ENCODE measurements at regions not wholly inside any gene's neighbourhood (a gene's known extent, or its start where the extent isn't known, plus 50 kb on each side); places are given as distances from the start of the nearest gene placed in this dataset.

DNA sequence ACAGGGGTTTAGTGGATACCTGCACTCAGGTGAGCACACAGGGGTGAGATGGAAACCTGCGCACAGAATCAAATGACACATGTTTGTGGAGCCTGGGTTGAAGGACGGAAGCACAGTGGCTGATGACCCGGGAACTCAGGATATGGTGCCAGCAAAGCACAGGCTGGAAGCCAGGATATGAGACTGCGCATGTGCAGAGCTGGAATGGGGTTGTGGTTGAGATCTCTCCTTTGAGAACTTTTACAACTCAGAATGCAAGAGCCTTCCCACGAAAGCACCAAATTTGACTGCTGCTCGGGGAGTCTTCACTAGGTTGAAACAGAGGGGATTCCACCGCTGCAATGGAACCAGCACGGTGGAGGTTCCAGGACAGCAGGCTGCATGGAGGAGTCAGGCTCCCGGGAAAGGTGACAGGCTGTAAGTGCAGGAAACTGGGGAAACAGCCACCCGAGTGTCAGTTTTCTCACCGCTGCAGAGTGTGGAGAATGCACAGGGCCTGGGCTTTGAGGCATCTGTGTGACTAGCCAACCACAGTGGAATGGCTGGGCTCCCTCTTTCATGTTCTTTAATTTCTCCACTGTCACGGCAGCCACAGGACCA lies 133.4 kb upstream of the TCERG1L start:
- Mint-ChIP-seq H3K4me3 (no peak overlapping the region), H3K36me3 (no peaks in the 10 kb centered on the region), H3K9me3 (no peaks in the 10 kb centered on the region), H3K27me3 (peaks cover 11 to 38% of the 10 kb centered on the region in 2 donors), H3K4me1 (no peaks in the 10 kb centered on the region), H3K27ac (no peak overlapping the region)
- DNase-seq: no peak
- no peak for ATAC-seq (replicated peaks)

DNA sequence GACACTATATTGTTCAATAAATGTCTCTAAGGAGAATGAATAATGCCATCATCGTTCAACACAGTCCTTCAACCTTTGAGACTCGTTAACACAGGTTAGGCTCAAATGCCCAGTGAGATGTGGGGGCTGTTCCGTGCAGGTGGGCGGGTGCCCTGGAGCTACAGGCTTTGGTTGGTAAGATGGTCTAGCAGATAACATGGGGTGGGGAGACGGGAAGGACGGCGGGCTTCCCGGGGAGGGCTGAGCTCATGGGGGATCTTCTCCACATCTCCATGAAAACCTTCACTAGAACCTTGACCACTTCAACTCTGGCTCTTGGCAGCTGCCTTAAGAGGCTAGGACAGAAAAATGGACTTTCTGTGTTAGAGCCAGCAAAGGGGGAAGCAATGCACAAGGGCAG lies 134.1 kb upstream of the TCERG1L start:
- no peak overlapping the region for H3K27ac Mint-ChIP-seq
- ATAC-seq (replicated peaks) (no peak), DNase-seq (no peak)
- no peaks in the 10 kb centered on the region for H3K36me3 Mint-ChIP-seq
- H3K9me3 Mint-ChIP-seq: no peaks in the 10 kb centered on the region
- H3K4me3 Mint-ChIP-seq: no peak overlapping the region
- no peaks in the 10 kb centered on the region for H3K4me1 Mint-ChIP-seq
- H3K27me3 Mint-ChIP-seq: peaks cover 11 to 37% of the 10 kb centered on the region in 2 donors

DNA sequence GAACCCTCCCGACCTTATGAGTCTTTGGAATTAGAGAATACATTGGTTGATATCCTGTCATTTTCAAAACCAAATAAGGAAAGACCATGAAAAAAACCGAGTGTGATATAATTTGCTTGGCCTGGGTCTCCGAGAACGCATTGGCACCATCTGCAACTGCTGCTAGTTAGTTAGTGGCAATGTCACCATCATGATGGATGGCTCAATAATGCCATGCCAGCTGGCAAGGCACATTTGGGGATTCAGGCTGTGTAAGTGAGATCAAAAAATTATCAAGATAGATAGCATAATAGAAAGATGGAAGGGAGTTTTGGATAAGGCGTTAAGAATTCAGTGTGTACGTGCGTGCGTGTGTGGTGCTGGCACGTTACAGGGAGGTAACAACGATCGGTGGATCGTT lies 134.7 kb upstream of the TCERG1L start:
- H3K4me3 Mint-ChIP-seq: no peak overlapping the region
- no peaks in the 10 kb centered on the region for H3K4me1 Mint-ChIP-seq
- H3K27me3 Mint-ChIP-seq: peaks cover 7 to 36% of the 10 kb centered on the region in 2 donors
- no peak for ATAC-seq (replicated peaks)
- H3K9me3 Mint-ChIP-seq: no peaks in the 10 kb centered on the region
- no peak overlapping the region for H3K27ac Mint-ChIP-seq
- no peaks in the 10 kb centered on the region for H3K36me3 Mint-ChIP-seq
- DNase-seq: no peak

DNA sequence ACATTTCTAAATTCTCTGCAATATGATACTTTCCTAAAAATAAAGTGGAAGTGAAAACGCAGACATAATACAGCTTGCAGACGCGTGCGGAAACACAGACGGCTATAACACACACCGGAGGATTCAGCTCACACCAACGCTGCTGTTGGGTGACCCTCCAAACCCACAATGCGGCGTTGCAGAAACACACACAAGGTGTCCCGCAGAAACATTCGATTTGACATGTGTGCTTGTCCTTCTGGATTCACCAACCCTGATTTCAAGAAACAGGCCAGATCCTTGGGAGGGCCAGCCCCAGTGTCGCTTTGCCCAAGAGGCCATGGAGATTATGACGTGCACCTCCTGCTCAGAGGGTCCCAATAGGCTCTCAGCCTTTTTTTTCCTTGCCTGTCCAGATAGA lies 136.7 kb upstream of the TCERG1L start:
- Mint-ChIP-seq H3K27me3 (peaks cover 23 to 41% of the 10 kb centered on the region in 2 donors), H3K27ac (no peak overlapping the region), H3K36me3 (no peaks in the 10 kb centered on the region), H3K9me3 (no peaks in the 10 kb centered on the region), H3K4me1 (peaks cover 2 to 4% of the 10 kb centered on the region in 2 donors), H3K4me3 (no peak overlapping the region)
- ATAC-seq (replicated peaks) (no peak), DNase-seq (no peak)

DNA sequence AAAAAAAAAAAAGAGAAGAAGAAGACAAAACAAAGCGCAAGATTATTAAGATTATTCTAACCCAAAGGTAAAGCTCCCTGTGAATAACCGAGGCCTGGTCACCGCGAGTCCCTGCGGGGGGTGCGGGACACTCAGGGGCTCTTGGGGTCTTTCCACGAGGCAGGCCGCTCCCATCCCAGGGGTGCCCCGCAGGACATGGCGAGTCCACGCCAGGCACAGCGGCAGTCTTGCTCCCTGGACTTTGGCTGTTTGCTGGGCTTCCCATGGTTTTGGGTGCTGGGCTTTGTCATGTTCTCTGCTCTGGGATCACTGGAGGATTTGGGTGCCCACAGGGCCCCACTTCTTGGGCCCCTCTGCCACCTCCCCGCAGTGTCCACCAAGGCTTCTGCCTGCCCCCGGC lies 137.4 kb upstream of the TCERG1L start:
- ATAC-seq (replicated peaks) (no peak), DNase-seq (no peak)
- H3K27ac Mint-ChIP-seq: no peak overlapping the region
- H3K9me3 Mint-ChIP-seq: no peaks in the 10 kb centered on the region
- H3K4me1 Mint-ChIP-seq: peaks cover 5 to 7% of the 10 kb centered on the region in 2 donors
- H3K36me3 Mint-ChIP-seq: no peaks in the 10 kb centered on the region
- peaks cover 26 to 46% of the 10 kb centered on the region in 2 donors for H3K27me3 Mint-ChIP-seq
- no peak overlapping the region for H3K4me3 Mint-ChIP-seq

DNA sequence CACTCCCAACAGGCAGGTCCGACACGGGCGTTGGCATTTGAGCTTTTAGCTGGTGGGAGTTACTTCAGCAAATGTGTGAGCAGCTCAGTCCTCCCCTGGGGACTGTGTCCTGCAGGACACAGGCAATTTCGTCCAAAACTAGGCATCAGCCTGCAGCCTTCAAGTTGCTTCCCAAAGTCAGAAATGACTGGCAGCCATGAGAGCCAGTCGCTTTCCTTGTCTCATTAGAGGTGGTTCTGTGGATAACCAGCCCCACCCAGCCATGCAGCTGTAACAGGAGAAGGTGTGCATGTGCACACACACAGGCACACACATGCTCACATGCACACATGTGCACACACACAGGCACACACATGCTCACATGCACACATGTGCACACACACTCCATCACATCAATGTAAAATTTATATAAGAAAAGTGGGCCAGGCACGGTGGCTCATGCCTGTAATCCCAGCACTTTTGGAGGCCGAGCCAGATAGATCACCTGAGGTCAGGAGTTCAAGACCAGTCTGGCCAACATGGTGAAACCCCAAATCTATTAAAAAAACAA lies 138.8 kb upstream of the TCERG1L start:
- ATAC-seq (replicated peaks) (no peak), DNase-seq (no peak)
- Mint-ChIP-seq H3K27me3 (peaks cover 23 to 49% of the 10 kb centered on the region in 2 donors), H3K4me1 (peaks cover 7 to 9% of the 10 kb centered on the region in 2 donors), H3K27ac (no peak overlapping the region), H3K9me3 (no peaks in the 10 kb centered on the region), H3K4me3 (no peak overlapping the region), H3K36me3 (no peaks in the 10 kb centered on the region)

DNA sequence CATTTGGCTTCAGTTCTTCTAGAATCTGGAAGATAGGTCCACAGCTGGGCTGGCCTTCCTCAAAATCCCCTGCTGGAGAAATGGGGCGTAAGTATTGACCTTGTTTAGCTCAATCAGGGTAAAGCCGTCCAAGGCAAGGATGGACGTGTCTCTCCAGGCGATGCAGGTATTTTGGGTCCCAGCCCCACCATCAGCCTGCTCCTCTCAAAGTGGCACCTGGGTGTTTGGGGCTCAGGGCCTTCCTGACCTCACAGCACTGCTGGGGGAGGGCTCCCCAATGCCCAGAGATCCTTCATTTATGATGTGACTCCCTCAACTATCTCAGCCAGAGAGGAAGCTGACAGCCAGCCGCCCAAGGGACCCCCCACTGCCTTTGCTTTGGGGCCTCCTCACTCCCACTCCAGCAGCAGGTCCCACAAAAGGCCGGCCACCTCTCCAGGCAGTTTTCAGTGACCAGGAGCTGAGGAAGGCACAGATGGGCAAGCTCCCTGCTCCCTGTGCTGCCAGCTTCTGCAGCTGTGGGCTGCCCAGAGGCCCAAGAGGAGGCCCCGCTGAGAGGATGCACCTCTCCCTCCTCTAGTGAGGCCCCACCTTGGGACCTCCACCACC lies 140.0 kb upstream of the TCERG1L start:
- H3K4me3 Mint-ChIP-seq: no peak overlapping the region
- peaks cover 23 to 43% of the 10 kb centered on the region in 2 donors for H3K27me3 Mint-ChIP-seq
- H3K36me3 Mint-ChIP-seq: no peaks in the 10 kb centered on the region
- ATAC-seq (replicated peaks): no peak
- H3K9me3 Mint-ChIP-seq: no peaks in the 10 kb centered on the region
- H3K4me1 Mint-ChIP-seq: peaks cover 7 to 9% of the 10 kb centered on the region in 2 donors
- DNase-seq: no peak
- H3K27ac Mint-ChIP-seq: no peak overlapping the region

DNA sequence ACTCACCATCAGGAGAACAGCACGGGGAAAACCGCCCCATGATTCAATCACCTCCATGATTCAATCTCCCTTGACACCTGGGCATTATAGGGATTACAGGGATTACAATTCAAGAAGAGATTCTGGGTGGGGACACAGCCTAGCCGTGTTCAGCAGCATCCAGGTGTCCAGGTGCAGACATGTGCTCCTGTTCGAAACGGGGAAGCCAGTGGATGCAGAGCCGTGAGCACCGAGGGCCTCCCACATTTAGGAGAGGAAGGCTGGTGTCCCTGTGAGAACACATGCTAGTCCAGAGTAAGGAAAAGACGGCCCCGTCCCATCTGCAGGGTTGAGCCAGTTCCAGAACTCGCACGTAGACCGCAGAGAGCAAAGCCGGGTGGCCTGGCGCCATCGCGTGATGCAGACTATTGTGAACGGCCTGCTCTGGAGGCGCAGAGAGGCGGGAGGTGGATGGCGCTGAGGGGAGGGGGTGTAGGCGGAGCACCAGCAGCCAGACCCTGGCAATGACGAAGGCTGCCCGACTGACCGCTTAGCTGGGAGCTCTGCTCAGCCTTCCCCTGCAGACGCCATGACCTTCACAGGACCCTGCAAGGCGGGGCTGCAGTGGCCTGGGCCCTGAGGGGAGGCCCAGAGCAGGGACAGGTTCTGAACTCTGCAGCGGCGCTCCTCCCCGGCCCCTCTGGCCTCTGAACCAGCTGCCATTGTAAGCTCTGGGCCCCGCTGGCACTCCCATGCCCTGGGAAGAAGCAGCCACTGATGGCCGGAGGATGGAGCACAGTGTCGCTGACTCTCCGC lies 141.6 kb upstream of the TCERG1L start:
- DNase-seq (no peak), ATAC-seq (replicated peaks) (peak in 1 of 2 donors; percentile 6)
- peaks cover 23 to 43% of the 10 kb centered on the region in 2 donors for H3K27me3 Mint-ChIP-seq
- no peak overlapping the region for H3K4me3 Mint-ChIP-seq
- H3K4me1 Mint-ChIP-seq: peaks cover 7 to 9% of the 10 kb centered on the region in 2 donors
- no peak overlapping the region for H3K27ac Mint-ChIP-seq
- no peaks in the 10 kb centered on the region for H3K9me3 Mint-ChIP-seq
- H3K36me3 Mint-ChIP-seq: no peaks in the 10 kb centered on the region

DNA sequence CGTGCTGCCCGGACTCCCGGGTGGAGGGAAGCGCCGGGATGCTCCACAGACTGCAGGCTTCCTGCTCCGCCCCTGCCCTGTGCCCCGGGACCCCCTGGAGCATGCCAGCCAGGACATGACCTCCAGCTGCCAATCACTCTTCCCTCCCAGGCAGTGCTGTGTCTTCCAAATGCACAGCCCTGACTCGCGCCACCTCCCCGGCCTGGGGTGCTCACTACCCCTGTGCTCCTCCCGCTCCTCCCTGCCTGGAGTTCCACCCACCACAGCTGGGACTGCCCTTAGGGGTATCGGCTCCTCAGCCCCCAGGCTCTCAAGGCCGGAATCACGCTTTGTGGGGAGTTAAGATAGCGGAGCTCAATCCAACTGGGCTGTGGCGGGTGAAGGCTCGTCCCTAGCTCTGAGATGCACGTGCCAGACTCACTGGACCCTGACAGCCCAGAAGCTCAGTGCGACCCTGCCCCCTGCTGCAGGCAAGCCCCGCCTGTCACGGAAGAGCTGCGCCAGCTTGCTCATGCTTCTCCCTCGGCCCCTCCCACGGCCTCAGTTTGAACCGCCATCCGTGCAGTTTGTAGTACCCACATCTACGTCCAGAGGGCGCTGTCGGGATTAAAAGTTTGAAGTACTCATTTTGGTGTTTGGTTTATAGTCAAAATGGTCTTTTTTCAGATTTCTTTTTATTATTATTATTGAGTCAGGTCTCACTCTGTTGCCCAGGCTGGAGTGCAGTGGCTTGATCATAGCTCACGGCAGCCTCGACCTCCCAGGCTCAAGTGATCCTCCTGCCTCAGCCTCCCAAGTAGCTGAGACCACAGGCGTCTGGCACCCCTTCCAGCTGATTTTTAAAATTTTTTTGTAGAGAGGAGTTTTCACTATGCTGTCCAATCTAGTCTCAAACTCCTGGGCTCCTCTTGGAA lies 142.5 kb upstream of the TCERG1L start:
- DNase-seq: peak; percentile 41

DNA sequence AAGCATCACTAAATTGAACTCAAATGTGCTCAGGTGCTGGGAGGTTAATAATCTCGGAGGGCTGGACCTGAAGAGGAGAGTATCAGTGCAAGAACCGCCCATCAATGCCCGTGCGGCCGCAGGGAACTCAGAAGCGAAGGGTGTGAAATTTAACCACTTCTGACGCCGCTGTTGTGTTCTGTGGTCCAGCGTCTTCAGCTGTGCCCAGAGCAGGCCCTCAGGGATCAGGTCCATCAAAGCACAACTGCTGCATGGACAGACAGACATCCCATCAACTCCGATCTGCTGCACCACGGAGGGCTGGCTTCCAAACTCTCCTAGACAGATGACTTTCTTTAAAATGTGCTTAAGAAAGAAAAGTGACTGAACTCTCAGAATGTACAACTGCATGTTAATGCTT lies 144.9 kb upstream of the TCERG1L start:
- no peaks in the 10 kb centered on the region for H3K9me3 Mint-ChIP-seq
- H3K4me3 Mint-ChIP-seq: no peak overlapping the region
- H3K27ac Mint-ChIP-seq: no peak overlapping the region
- ATAC-seq (replicated peaks): no peak
- no peaks in the 10 kb centered on the region for H3K36me3 Mint-ChIP-seq
- H3K4me1 Mint-ChIP-seq: peaks cover 7 to 9% of the 10 kb centered on the region in 2 donors
- peaks cover 23 to 34% of the 10 kb centered on the region in 2 donors for H3K27me3 Mint-ChIP-seq
- DNase-seq: no peak

More for the DNA sequence above, 142.5 kb upstream of the TCERG1L start:
- Mint-ChIP-seq H3K9me3 (no peaks in the 10 kb centered on the region), H3K36me3 (no peaks in the 10 kb centered on the region), H3K27me3 (peaks cover 23 to 43% of the 10 kb centered on the region in 2 donors), H3K4me3 (no peak overlapping the region), H3K4me1 (peaks cover 7 to 9% of the 10 kb centered on the region in 2 donors), H3K27ac (no peak overlapping the region)
- peak; percentile 51 to 56 for ATAC-seq (replicated peaks)

DNA sequence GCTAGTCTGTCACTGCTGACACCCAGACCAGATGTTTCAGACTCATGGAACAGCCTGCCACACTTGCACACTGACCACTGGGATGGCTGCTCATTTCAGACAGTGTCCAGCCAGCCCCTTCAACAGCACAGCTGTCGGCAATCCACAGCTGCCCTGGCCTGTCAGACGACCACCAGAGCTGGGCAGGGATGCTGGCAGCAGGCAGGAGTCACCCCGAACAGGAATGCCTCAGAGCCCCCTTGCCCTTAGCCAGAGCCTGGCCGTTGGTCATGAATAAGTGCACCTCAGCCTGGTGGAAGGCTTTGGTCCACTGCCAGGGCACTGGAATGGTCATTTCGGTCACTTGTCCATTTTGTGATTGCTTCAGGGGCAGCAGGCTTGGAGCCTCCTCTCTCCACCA lies 149.6 kb upstream of the TCERG1L start:
- DNase-seq (no peak), ATAC-seq (replicated peaks) (no peak)
- no peaks in the 10 kb centered on the region for H3K36me3 Mint-ChIP-seq
- peaks cover 0 to 4% of the 10 kb centered on the region in 2 donors for H3K9me3 Mint-ChIP-seq
- H3K27me3 Mint-ChIP-seq: peaks cover 8 to 9% of the 10 kb centered on the region in 2 donors
- H3K4me1 Mint-ChIP-seq: no peaks in the 10 kb centered on the region
- H3K4me3 Mint-ChIP-seq: no peak overlapping the region
- no peak overlapping the region for H3K27ac Mint-ChIP-seq

DNA sequence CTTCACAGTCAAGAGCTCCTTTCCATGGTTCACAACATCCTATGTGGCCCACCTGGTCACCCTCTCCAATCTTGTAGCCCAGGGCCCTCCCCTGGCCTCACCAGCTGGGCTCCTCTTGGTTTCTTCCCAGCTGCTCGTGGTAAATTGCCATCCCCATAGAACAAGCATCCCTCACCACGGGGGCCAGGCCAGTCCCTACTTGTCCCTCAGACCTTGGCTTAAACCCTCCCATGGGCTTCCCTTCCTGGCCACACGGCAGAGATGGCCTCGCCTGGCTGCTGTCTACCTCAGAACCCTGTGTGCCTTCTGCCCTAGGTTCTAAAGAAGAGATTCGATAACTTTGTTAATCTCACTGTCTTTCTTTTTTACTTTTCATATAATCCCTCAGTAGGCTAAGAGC lies 153.3 kb upstream of the TCERG1L start:
- Mint-ChIP-seq H3K36me3 (no peaks in the 10 kb centered on the region), H3K27ac (no peak overlapping the region), H3K4me3 (no peak overlapping the region), H3K4me1 (no peaks in the 10 kb centered on the region), H3K9me3 (peaks cover 4 to 5% of the 10 kb centered on the region in 2 donors), H3K27me3 (peaks cover 9 to 28% of the 10 kb centered on the region in 2 donors)
- no peak for DNase-seq
- no peak for ATAC-seq (replicated peaks)

DNA sequence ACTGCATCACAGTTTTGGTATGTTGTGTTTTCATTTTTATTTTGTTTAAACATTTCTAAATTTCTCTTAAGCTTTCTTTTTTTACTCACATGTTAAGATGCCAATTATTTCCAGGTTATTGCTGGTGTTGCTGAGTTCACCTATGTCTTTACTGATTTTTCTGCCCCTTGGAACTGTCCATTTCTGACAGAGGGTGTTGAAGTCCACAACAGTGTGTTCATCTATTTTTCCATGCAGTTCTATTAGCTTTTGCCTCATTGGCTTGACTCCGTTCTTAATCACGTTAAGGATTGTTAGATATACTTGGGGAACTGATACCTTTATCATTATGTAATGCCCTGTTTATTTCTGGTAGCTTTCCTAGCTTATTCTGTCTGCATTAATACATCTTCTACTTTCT lies 158.0 kb upstream of the TCERG1L start:
- H3K9me3 Mint-ChIP-seq: peaks cover 4 to 5% of the 10 kb centered on the region in 2 donors
- H3K4me3 Mint-ChIP-seq: no peak overlapping the region
- no peaks in the 10 kb centered on the region for H3K36me3 Mint-ChIP-seq
- DNase-seq (no peak), ATAC-seq (replicated peaks) (no peak)
- no peak overlapping the region for H3K27ac Mint-ChIP-seq
- peaks cover 4 to 33% of the 10 kb centered on the region in 2 donors for H3K27me3 Mint-ChIP-seq
- no peaks in the 10 kb centered on the region for H3K4me1 Mint-ChIP-seq

DNA sequence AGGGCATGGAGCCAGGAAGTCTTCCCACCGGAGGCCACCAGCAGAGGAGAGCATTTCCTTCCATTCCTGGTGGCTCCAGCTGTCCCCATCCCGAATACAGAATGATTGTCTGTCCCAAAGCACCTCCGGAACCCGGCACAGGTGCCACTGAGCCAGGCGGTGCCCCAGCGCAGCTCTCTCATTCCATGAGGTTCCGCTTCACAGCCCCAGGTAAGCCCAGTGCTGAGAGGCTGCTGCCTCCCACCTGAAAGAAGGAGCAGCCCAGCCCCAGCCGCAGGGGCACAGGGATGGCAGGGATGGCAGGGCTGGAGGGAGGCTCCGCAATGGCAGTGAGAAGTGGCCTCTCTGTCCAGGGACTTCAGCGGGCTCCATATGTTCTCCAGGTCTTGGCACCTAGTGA lies 162.1 kb upstream of the TCERG1L start:
- Mint-ChIP-seq H3K4me3 (no peak overlapping the region), H3K27me3 (peaks cover 4 to 21% of the 10 kb centered on the region in 2 donors), H3K36me3 (no peaks in the 10 kb centered on the region), H3K27ac (no peak overlapping the region), H3K9me3 (no peaks in the 10 kb centered on the region), H3K4me1 (no peaks in the 10 kb centered on the region)
- ATAC-seq (replicated peaks) (no peak), DNase-seq (no peak)
